ENCODE measurements at regions not wholly inside any gene's neighbourhood (a gene's known extent, or its start where the extent isn't known, plus 50 kb on each side); places are given as distances from the start of the nearest gene placed in this dataset.

DNA sequence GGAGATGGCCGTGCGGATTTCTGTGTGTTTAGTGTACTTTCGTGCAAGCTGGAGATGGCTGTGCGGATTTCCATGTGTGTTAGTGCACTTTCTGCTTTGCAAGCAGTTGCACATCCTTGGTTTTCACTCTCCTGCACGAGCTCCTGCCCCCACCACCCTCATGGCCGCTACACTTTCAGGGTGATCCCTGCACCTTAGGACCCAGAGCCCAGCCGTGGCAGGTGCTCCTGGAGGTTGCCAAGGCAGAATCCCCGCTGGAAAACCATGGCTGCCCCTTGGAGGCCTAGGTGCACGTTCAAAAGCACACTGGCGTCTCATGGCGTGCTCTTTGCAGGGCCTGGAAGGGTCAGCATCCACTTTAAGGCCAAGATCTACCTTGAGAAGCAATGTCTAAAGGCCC lies 311.0 kb upstream of the TNRC6C start:
- DNase-seq (ENCODE audit: low read depth), result no peak

DNA sequence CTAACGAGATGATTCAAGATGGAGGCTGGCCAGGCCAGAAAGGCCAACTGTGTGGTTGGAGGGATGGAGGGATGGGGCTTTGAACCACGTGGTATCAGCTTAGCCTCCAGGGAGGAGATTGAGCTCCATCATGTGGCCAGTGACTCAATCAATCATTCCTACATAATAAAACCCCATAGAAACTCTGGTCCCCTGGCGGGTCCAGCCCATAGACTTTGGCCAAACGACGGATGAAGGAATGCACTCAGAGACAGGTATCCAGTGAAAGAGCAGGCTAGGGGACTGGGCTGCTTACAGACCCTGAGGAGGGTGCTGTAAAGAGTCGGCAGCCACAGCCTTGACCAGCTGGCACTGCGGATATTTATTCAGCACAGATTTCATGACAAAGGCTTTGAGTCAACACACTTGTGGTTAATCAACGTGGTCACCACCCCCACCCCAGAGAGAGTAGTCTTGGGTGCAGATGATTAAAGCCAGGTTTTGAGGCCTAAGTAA lies 308.7 kb upstream of the TNRC6C start:
- no peak for DNase-seq (ENCODE audit: low read depth)

DNA sequence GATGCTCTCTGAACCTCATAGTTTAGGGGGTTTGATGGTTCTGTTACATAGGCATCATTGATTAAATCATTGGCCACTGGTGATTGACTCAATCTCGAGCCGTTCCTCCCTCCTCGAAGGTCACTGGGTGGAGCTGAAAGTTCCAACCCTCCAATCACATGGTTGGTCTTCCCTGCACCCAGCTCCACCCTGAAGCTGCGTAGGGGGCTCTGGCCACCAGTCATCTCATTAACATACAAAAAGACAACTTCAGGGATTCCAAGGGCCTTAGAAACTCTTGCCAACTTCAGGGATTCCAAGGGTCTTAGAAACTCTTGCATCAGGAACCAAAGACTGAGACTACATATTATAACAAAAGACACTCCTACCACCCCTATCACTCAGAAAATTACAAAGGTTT lies 306.5 kb upstream of the TNRC6C start:
- no peak for DNase-seq (ENCODE audit: low read depth)

DNA sequence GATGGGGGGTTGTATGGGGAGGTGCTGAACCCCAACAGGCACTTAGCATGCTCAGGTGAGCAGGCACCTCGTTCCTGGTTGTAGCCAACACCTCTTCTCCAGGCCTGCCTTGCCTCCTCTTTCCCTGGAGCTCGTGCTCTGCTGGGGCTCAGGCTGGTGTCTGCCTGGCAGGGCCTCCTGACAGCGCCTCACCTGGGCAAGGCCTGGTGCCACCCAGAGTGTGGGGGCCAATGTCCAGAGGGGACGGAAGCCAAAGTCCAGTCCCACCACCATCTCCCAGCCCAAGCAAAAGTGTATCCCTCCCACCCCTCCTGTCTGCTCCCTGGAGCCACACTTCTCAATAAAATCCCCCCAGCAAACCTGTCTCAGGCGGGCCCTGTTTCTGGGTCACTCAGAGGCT lies 304.2 kb upstream of the TNRC6C start:
- no peak for DNase-seq (ENCODE audit: low read depth)

DNA sequence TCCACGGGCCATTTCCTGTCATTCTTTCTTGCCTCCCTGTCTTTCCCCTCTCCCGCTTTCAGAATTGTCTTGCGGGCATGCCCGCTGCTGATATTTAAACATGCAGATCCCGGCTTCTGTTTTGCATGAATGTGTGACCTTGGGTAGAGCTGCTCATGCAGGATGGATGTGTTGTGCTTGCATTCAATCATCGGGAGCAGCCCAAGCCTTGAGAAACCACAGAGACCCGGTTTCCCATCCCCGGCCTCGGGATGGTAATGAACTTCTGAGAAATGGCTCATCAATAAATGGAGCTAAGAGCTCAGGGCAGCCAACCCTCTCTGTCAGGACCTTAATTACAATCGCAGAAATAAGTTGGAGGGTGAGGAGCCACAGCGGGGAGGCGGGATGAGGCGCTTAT lies 303.7 kb upstream of the TNRC6C start:
- no peak for DNase-seq (ENCODE audit: low read depth)

DNA sequence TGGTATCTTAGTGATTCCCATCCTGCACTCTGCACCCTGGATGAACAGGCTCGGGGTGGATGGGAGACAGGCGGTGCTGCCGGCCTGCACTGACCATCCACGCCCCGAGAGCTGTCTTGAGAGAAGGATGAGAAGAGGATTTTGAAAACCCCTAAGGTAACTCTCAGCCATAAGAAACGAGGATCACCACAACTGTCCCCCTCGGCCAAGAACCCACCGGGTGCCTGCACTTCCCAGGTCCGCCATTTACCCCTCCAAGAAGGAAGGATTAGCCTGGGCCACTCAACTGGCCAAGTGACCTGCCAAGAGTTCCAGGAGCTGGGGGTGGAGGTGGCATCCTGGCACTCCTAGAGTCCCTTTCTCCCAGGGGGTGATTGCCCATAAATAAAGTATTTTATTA lies 302.4 kb upstream of the TNRC6C start:
- no peak for DNase-seq (ENCODE audit: low read depth)

DNA sequence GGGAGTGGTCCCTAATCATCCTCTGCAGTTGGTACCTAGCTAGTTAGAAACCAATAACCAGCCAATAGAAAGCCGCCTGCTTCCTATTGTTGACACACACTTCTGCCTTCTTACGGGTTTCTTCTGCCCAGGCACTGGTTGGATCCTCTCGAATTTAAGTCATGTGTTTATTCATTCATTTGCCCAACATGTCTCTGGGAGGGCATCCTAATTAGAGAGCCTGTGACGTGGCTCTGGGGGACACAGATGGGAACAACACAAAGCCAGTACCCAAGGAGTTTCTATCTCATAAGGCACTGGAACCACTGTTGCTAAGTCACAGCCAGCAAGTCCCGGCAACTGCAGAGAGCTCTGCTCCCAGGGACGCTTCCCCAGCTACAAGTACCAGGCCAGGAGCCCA lies 300.7 kb upstream of the TNRC6C start:
- DNase-seq (ENCODE audit: low read depth), result no peak

DNA sequence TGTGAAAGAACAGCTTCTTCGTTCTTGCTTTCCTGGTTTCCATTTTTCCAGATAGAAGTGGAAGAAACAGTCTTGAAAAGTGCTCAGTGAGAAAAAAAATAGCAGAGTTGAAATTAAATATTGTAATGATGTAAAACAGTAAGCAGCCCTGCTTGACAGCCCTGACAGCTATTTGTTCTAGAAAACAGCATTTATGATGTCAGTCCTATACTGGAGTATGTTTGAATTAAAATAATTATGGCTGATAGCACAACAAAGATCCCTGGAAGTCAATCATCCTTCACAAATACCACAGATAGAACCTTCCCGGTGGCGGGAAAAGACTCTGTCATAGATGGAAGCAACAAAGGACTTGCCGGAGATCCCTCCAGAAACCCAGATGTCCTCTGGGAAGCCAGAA lies 298.0 kb upstream of the TNRC6C start:
- DNase-seq (ENCODE audit: low read depth), result no peak

DNA sequence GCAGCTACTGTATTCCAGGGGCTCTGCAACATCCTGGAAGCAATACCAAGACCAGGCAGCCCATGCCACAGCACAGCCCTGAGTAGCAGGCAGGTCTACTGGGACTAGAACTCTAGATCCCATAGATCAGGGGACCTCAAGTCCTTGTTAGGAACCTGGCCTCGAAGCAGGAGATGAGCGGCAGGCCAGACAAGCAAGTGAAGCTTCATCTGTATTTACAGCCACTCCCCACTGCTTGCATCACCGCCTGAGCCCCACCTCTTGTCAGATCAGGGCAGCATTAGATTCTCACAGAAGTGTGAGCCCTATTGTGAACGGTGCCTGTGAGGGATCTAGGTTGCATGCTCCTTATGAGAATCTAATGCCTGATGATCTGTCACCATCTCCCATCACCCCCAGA lies 295.7 kb upstream of the TNRC6C start:
- no peak for DNase-seq (ENCODE audit: low read depth)

DNA sequence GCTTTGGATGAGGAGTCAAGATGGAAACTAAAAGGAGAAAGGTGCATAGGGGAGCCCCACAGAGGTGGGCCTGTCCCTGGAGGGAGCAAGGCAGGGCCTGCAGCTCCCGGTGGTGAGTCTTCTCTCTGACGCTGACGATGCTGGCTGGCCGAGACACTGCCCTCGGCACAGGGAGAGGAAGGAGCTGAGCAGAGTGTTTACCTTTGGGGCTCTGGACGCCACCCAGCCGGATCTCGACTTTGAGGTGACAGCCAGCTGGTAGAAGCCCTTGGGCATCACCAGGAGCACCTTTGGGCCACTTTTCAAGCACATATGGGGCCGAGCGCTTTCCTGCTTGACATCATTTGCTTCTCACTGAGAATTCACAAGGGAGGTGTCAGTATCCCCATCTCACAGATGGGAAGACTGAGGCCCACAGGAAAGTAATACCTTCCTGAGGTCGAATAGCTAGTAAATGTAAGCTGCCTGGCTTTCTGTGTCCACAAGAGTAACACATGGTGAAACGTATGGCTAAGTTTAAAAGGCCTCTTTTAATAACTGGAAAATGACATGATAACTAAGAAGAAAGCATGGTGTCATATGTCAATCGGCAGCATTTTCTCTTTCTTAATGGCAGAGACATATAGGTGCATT lies 294.3 kb upstream of the TNRC6C start:
- no peak for DNase-seq (ENCODE audit: low read depth)

DNA sequence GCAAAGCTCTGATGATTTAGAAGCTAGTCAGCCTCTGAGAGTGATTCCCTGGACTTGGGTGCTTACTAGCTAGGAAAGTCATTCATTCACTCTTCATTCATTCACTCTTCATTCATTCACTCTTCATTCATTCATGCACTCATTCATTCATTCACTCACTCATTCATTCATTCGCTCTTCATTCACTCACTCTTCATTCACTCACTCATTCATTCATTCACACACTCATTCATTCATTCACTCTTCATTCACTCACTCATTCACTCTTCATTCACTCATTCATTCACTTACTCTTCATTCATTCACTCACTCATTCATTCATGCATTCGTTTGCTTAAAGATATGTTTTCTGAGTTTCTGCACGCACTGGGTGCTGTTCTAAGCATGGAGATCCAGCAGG lies 292.7 kb upstream of the TNRC6C start:
- no peak for DNase-seq (ENCODE audit: low read depth)

DNA sequence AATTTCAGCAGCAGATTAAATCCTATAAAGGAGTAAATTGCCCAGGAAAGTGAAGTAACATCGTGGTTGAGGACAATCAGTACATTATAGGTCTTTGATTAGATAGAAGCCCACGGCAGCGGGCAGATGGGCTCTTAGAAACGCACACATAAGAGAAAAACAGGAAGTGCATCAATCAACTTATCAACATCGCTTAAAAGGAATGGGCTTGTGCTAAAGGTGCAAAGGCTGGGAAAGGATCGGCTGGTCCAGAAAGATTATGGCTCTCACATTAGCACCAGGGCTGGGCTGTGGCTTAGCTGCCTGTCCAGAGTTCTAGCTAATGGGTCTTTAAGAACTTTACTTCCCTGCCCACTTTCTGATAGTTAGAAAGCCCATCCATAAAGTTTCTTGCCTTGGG lies 292.0 kb upstream of the TNRC6C start:
- no peak for DNase-seq (ENCODE audit: low read depth)

DNA sequence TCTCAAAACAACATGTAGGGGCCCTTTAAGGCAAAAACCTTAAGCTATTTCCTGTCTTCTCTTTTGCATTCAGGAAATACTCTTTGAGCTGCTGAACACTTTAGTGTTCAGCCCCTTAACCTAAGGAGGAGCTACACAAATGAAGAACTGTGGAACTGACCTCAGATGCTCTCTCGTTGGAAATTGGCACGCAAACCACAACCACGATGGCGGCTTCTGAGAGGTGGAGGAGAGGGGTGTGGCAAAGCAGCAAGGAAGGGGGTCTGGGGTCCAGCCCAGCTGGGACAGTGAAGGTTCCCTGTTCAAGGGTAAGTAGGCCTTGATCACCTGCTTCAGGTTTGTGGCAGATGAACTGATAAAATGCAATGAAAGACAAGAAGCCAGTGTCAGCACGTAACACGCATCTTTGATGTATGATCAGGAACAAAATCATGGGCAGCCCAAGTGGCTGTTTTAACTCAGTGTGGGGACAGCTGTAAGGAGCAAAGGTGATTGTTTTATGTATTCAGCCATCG lies 291.6 kb upstream of the TNRC6C start:
- DNase-seq (ENCODE audit: low read depth), result peak; percentile 46

DNA sequence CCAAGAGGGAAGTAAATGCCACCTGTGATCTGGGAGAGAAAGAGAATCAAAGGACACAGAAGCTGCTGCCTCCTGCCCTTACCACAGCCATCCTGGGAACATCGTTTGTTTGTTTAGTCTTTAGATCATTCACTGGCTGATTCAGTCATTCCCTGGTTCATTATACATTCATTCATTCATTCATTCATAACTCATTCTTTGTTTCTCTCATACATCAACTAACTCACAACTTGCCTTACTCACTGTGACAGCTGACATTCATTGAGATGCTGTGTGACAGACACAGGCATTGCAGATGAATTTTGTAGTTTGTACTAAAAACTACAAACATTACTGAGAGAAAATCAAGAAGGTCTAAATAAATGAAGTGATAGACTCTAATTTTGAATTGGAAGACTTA lies 291.0 kb upstream of the TNRC6C start:
- DNase-seq (ENCODE audit: low read depth), result no peak

DNA sequence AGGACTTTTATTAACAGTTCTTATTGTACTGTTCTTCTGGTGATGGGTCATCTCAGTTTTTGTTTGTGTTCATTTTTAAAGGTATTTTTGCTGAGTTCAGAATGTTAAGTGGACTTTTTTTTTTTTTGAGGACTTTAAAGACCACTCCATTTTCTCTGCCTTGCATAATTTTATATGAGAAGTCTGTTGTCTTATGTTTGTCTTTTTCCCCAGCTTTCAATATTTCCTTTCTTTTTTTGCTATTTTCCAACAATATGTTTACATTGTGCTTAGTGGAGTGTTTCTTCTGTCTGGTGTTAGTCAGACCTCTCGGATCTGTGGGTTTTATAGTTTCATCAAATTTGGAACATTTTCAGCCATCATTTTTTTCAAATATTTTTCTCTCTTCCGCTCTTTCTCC lies 290.0 kb upstream of the TNRC6C start:
- DNase-seq (ENCODE audit: low read depth), result no peak

DNA sequence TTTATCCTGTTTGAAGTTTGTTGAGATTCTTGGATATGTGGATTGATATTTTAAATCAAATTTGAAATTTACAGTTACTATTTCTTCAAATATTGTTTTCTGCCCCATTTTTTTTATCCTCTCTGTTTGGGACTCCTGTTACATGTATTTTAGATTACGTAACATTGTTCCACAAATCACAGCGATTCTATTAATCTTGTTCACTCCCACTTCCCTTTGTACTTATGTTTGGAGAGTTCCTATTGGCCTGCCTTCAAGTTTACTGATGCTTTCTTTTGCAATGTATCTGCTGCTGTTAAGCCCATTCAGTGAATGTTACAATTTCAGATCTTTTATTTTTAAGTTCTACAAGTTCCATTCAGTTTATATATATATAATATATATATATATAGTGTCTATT lies 288.3 kb upstream of the TNRC6C start:
- DNase-seq (ENCODE audit: low read depth), result no peak

DNA sequence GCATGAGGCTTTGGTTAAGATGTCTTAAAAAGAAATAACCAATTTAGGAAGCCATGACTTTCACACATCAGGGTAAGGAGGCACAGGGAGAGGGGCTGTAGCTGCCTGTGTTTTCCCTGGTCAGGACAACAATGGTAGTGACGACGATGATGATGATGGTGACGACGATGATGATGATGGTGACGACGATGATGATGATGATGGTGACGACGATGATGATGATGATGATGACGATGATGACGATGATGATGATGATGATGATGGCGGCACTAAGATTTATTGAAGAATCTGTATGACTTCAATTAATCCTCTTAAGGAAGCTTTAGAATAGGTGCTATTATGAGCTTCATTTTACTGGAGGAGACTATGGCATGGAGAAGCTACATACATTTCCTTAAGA lies 284.1 kb upstream of the TNRC6C start:
- DNase-seq (ENCODE audit: low read depth), result no peak

DNA sequence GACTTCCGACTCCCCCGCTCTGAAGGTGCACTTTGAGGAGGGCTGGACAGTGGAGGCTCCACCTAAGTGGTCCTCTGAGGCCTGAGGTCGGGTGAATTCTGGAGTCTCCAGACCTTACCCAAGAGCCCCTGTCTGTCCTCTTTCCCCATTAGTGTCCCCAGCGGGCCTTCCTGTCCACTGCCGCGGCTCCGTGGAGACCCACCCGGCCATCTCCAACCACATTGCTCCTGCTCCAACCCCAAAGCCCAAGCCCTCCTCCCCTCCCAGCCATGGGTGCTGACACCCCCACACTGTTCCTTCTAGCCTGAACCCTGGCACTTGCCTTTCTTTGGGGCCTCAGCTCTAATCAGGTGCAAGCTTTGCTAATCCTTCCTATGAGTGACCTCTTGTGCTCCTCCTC lies 283.1 kb upstream of the TNRC6C start:
- no peak for DNase-seq (ENCODE audit: low read depth)

DNA sequence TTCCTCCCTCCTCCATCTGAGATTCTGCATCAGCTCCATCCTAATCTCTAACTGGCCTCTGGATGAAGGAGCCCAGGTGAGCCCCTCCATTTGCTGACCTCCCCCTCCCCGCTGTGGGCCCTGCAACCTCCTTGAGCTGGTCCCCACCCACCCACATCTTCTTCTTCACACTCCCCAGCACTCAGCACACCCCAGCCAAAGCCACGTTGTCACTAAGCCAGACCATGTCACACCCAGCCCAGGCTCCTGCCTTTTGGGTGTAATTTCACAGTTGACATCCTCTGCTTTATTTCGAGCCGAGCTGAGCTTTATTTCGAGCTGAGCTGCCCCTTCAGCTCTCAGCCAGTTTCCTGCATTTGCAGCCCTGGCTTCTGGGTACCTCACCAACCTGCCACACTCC lies 282.7 kb upstream of the TNRC6C start:
- no peak for DNase-seq (ENCODE audit: low read depth)

DNA sequence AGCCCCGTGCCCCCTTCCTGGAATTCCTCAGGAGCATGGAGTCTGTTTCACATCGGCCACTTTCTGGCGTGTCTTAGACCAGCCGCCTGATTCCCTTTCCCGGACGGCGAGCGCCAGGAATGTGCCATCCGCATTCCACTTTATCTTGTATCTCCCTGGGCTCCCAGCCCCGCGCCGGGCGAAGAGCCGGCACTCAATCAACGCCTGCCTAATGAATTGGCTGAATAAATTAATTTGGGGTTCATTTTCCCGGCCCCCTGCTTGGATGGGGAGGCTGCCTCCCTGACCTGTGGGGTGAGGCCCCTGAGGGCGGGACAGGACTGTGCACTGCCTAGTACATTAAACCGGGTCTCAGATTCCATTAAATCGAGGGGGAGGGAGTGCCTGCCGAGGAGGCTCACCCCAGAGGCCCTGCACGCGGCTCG lies 282.3 kb upstream of the TNRC6C start:
- DNase-seq (ENCODE audit: low read depth), result no peak

DNA sequence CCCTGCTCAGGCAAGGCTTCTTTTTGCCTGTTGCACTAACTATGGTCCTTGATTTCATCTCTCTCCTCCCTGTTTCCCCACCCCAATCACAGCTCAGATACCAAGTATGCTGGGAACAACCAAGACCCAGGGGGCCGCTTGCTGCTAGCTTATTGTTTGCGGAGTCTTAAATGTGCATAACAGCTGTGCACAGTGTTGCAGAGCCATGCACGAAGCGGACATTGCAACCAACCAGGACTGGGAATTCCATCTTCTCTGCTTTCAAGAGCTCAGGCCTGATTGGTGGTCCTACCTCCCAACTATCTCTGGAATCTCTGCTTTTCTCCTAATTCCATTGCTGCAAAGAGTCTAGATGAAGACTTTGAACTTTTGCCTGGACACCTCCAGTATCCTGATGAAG lies 281.3 kb upstream of the TNRC6C start:
- no peak for DNase-seq (ENCODE audit: low read depth)

DNA sequence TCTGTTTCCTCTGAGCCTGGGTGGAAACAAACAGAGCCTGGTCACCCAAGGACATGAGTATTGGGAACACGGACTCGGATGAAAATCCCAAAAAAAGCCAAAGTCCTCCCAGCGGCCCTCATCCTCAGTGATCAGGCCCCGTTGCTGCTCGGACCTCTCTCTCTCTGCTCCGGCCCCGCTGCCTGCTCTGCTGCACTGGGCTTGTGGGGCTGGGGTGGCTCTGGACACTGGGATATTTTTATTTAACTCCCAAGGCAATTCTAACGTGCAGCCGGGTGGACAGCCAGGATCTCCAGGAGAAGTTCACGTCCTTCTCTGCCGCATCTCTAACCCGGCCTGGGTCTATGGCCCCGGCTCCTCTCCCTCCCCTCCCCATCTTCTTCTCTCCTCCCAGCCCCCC lies 280.9 kb upstream of the TNRC6C start:
- DNase-seq (ENCODE audit: low read depth), result no peak

DNA sequence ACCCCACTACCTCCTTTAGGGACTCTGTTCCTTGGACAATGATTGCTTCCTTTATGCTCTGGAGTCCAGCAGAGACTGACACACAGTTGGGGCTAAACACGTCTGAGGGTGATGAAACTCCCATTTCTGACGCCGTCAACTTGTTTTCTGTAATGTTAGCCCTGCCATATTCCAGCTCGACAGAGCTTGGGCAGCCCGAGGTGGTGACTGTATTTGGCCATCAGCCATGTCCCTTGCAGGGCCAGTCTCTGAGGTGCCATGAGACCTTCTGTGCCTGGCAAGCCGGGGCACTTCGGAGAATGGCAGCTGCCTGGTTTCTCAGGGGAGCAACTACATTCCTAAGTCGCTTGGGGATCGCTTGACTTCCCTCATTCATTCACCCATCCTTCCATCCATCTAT lies 278.9 kb upstream of the TNRC6C start:
- DNase-seq (ENCODE audit: low read depth), result no peak

DNA sequence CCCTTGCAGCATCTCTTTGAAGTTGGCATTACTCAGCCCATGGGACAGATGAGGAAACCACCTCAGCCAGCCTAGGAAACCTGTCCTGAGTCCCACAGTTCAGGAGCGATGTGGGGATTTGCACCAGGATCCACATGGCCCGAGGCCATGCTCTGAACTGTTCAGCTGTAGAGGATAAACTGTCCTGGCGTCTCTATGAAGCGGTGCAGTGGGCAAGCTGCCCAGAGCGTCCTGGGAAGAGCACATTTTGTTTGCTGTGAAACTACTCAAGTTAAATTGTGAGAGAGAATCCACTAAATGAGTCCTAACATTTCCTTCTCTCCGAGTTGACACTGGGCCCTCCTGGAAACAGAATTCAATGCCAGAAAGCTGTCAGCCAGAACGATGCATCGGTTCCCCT lies 276.6 kb upstream of the TNRC6C start:
- DNase-seq (ENCODE audit: low read depth), result no peak
